Skin of body (tissue), 1 donor: ENCODE measurements at regions not wholly inside any gene's neighbourhood (a gene's known extent, or its start where the extent isn't known, plus 50 kb on each side); places are given as distances from the start of the nearest gene placed in this dataset.
"Not testable (repeated sequence)": the region's sequence is repeated elsewhere in the genome, so short reads cannot be mapped to it uniquely, and the experiment has no call there.

Source experiments
- DNase-seq: peaks from one replicate; lab custom pipeline; 2025; lab: John Stamatoyannopoulos, UW

- DNase-seq = no peak
Measured at GRCh38 chr7:110246118-110246517, 844.8 kb upstream of the LRRN3 start.

- DNase-seq = peak; percentile 65
Measured at GRCh38 chr7:110253093-110253492, 837.8 kb upstream of the LRRN3 start.

GRCh38 chr7:110257673-110258072, 833.3 kb upstream of the LRRN3 start:
- no peak for DNase-seq

- DNase-seq = no peak
Measured at GRCh38 chr7:110262251-110262650, 828.7 kb upstream of the LRRN3 start.

GRCh38 chr7:110264288-110264687, 826.6 kb upstream of the LRRN3 start:
- DNase-seq = no peak

GRCh38 chr7:110281362-110281761, 809.6 kb upstream of the LRRN3 start:
- DNase-seq = no peak

GRCh38 chr7:110283056-110283455, 807.9 kb upstream of the LRRN3 start:
- no peak for DNase-seq

GRCh38 chr7:110291430-110291829, 799.5 kb upstream of the LRRN3 start:
- no peak for DNase-seq

GRCh38 chr7:110296321-110296720, 794.6 kb upstream of the LRRN3 start:
- no peak for DNase-seq

- DNase-seq = no peak
Measured at GRCh38 chr7:110307776-110308175, 783.2 kb upstream of the LRRN3 start.

- DNase-seq = no peak
Measured at GRCh38 chr7:110308791-110309190, 782.1 kb upstream of the LRRN3 start.

GRCh38 chr7:110309941-110310340, 781.0 kb upstream of the LRRN3 start:
- DNase-seq = no peak

- DNase-seq = no peak
Measured at GRCh38 chr7:110311556-110311955, 779.4 kb upstream of the LRRN3 start.

- peak; percentile 8 for DNase-seq
Measured at GRCh38 chr7:110317541-110318265, 773.2 kb upstream of the LRRN3 start.

- DNase-seq = not testable (repeated sequence)
Measured at GRCh38 chr7:110320285-110320684, 770.6 kb upstream of the LRRN3 start.

- DNase-seq = no peak
Measured at GRCh38 chr7:110322796-110323195, 768.1 kb upstream of the LRRN3 start.

- DNase-seq = no peak
Measured at GRCh38 chr7:110326966-110327365, 764.0 kb upstream of the LRRN3 start.

GRCh38 chr7:110336423-110336822, 754.5 kb upstream of the LRRN3 start:
- DNase-seq = no peak

GRCh38 chr7:110337646-110338045, 753.3 kb upstream of the LRRN3 start:
- no peak for DNase-seq

- DNase-seq = no peak
Measured at GRCh38 chr7:110347081-110347480, 743.8 kb upstream of the LRRN3 start.

- DNase-seq = no peak
Measured at GRCh38 chr7:110356438-110356837, 734.5 kb upstream of the LRRN3 start.

GRCh38 chr7:110358028-110358427, 732.9 kb upstream of the LRRN3 start:
- no peak for DNase-seq

- DNase-seq = no peak
Measured at GRCh38 chr7:110371709-110372108, 719.2 kb upstream of the LRRN3 start.

GRCh38 chr7:110372685-110373084, 718.2 kb upstream of the LRRN3 start:
- no peak for DNase-seq
